Naive thymus-derived CD8-positive, alpha-beta T cell (primary cell): ENCODE measurements at regions not wholly inside any gene's neighbourhood (a gene's known extent, or its start where the extent isn't known, plus 50 kb on each side); places are given as distances from the start of the nearest gene placed in this dataset.

Experiments
- ATAC-seq, 2 donors: fragments of 150-1000 bp; cut with Tn5 transposase in 1 of 2; sonication (Bioruptor Pico), chemical (Tn5 transposase) in 1 of 2; 1 replicate in 1 of 2; 2 replicates in 1 of 2; pipeline ENCODE4 v1.10.0; 2021; ENCODE audit warnings: mild to moderate bottlenecking in 2 of 2, moderate library complexity in 2 of 2
- POLR2A ChIA-PET: fragments of 350-600 bp; sonication (Branson Sonifier 250); formaldehyde crosslinking; loops from one replicate; lab custom pipeline; 2021; ENCODE audit warnings: antibody characterized with exemption; lab: Charles Lee
- DNase-seq, 10 donors: peaks; one replicate each; pipeline versions ENCODE4 v3.0.0 to v3.0.0-alpha.2; 2020 to 2022
- H3K27ac Mint-ChIP-seq, 10 donors: one replicate each; pipeline ENCODE4 v1.8.0; 2020 to 2022; ENCODE audit warnings: mild to moderate bottlenecking in 10 of 10, mixed read lengths in 10 of 10, moderate library complexity in 4 of 10, inconsistent platforms in 1 of 10
- H3K27me3 Mint-ChIP-seq, 5 donors: one replicate each; pipeline ENCODE4 v1.8.0; 2021 to 2022; ENCODE audit warnings: mixed read lengths in 5 of 5
- H3K36me3 Mint-ChIP-seq, 3 donors: one replicate each; pipeline ENCODE4 v1.8.0; 2020 to 2022; ENCODE audit warnings: mixed read lengths in 3 of 3, mild to moderate bottlenecking in 2 of 3, inconsistent platforms in 1 of 3
- H3K4me1 Mint-ChIP-seq, 4 donors: one replicate each; pipeline ENCODE4 v1.8.0; 2021 to 2022; ENCODE audit warnings: mixed read lengths in 4 of 4
- H3K4me3 Mint-ChIP-seq, 10 donors: one replicate each; pipeline ENCODE4 v1.8.0; 2020 to 2022; ENCODE audit warnings: mild to moderate bottlenecking in 10 of 10, mixed read lengths in 10 of 10, moderate library complexity in 6 of 10, inconsistent platforms in 1 of 10
- H3K9me3 Mint-ChIP-seq, 9 donors: one replicate each; pipeline ENCODE4 v1.8.0; 2020 to 2022; ENCODE audit warnings: mixed read lengths in 9 of 9, mild to moderate bottlenecking in 3 of 9, inconsistent platforms in 1 of 9, moderate library complexity in 1 of 9

DNA sequence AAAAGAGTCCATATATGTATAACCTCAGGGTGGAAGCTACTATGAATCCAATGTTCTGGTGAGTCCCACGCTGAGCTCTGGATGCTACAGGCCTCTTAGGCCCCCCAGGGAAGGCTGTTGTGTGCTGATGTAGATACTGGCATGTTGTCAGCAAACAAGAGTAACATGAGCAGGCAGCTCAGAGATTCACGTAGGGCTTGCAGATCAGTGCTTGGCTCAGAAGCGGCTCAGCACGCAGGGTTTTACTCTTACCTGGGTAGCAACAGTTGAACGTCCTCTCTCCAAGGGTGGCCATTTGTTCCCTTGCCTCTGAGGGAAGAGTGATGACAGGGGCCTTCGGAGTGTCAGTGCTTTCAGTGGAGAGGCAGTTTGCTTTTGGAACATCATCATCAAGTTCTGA, 93.4 kb downstream of the ZFP64 start:
- DNase-seq: no peak
- Mint-ChIP-seq H3K27me3 (peaks cover 2 to 10% (median 4%) of the 10 kb centered on the region in 5 donors), H3K4me1 (peaks cover 0 to 7% (median 5%) of the 10 kb centered on the region in 4 donors), H3K4me3 (no peak overlapping the region), H3K27ac (no peak overlapping the region), H3K9me3 (no peaks in the 10 kb centered on the region), H3K36me3 (peaks cover 0 to 13% (median 10%) of the 10 kb centered on the region in 3 donors)
- POLR2A ChIA-PET: no interaction called here
- no peak for ATAC-seq

DNA sequence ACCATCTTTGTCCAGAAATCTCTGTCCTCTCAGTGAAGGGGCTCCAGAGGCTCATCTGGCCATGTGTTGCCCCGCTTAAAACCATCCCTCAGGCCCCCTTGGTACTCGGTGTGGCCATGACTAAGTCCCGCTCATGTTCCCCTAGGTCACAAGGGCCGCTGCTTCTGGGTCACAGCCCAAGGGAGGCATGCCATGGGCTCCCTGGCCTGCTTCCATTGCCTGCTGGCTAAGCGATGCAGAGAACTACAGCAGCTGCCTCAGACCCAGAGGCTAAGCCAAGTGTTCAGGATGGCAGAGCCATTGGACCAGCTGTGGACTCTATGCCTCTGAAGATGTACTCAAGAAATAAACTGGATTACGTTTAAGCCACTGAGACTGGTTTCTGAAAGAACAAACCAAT, 95.5 kb downstream of the ZFP64 start:
- no peak overlapping the region for H3K27ac Mint-ChIP-seq

DNA sequence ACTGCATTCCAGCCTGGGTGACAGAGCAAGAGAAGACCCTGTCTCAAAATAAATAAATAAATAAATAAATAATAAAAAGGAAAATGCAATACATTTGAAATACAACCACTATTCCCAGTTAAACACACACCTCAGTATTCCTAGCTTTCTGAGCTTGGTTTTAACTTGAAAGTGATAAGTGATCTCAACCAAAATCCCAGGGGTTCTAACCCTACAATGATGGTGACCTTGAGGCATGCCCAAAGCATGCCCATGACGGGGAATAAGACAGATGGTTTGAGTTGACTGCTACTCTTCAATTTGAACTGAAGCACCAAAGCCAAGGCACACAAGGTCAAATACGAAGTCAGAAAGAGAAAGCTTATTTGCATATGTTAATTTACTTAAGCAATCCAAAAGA, 96.9 kb downstream of the ZFP64 start:
- ATAC-seq (no peak), DNase-seq (no peak)
- Mint-ChIP-seq H3K27me3 (no peaks in the 10 kb centered on the region), H3K4me1 (no peaks in the 10 kb centered on the region), H3K36me3 (peaks cover 0 to 18% (median 18%) of the 10 kb centered on the region in 3 donors), H3K27ac (no peak overlapping the region), H3K4me3 (no peak overlapping the region), H3K9me3 (no peaks in the 10 kb centered on the region)
- POLR2A ChIA-PET: no interaction called here

More for the DNA sequence above, 95.5 kb downstream of the ZFP64 start:
- POLR2A ChIA-PET: no interaction called here
- no peaks in the 10 kb centered on the region for H3K9me3 Mint-ChIP-seq
- H3K4me1 Mint-ChIP-seq: no peaks in the 10 kb centered on the region
- ATAC-seq (no peak), DNase-seq (no peak)
- H3K4me3 Mint-ChIP-seq: no peak overlapping the region
- H3K36me3 Mint-ChIP-seq: peaks cover 0 to 13% (median 10%) of the 10 kb centered on the region in 3 donors
- no peaks in the 10 kb centered on the region for H3K27me3 Mint-ChIP-seq

DNA sequence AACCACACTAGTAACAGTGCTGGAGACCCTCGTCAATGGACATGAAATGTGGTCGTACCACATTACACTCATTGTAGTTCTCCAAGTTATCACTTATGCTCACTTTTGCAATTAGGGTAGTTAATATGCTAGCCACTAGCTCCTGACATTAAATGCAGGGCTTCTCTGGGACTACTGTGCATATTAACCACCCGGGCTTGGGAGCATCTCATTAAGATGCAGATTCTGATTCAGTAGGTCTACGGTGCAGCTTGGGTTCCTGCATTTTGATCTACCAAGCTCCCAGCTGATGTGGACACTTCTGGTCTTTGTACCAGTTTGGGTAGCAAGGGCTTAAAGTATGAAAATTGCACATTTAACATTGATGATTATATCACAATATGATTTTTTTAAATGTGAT, 98.0 kb downstream of the ZFP64 start:
- DNase-seq (no peak), ATAC-seq (no peak)
- peaks cover 6 to 28% (median 25%) of the 10 kb centered on the region in 3 donors for H3K36me3 Mint-ChIP-seq
- H3K9me3 Mint-ChIP-seq: peaks cover 0 to 5% (median 0%) of the 10 kb centered on the region in 9 donors
- H3K4me3 Mint-ChIP-seq: no peak overlapping the region
- no peaks in the 10 kb centered on the region for H3K4me1 Mint-ChIP-seq
- H3K27ac Mint-ChIP-seq: no peak overlapping the region
- H3K27me3 Mint-ChIP-seq: no peaks in the 10 kb centered on the region
- POLR2A ChIA-PET: no interaction called here

DNA sequence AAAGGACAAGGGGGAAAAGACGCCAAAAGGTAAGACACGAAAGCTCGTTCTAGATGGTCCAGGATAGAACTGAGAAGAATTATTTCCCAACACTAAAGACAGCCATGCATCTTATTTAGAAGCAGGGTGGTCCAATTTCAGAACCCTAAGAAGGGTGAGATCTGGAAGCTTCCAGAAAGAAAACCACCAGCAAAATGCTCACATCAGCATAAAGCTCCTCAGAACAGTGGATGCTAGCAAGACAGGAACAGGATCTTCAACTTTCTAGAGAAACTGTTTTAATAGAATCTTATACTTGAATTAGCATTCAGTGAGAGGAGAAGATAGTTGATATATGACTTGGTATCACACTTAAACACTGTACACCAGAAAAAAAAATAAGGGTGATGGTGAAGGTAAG, 101.5 kb downstream of the ZFP64 start:
- DNase-seq (no peak), ATAC-seq (no peak)
- POLR2A ChIA-PET: no interaction called here
- Mint-ChIP-seq H3K9me3 (peaks cover 3 to 26% (median 10%) of the 10 kb centered on the region in 9 donors), H3K27me3 (no peaks in the 10 kb centered on the region), H3K4me3 (no peak overlapping the region), H3K4me1 (no peaks in the 10 kb centered on the region), H3K27ac (no peak overlapping the region), H3K36me3 (peaks cover 29 to 48% (median 47%) of the 10 kb centered on the region in 3 donors)

DNA sequence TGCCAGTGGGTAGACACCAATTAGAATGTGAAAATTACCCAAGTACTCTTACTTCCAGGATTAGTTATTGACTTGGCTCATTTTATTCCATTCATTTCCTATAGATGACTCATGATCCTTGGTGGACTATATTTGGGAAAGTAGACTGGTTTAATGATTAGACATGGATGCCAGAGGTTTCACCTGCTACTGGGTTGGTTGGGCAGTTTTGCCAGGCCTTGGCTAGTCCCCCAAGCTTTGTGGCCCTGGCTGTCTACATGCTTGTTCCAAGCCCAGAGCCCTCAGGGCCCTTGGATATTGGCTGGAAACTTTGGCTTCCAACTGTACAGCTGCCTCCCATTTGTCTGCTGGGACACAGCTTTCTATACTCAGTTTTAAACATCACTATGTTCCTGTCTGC, 104.1 kb downstream of the ZFP64 start:
- Mint-ChIP-seq H3K4me3 (no peak overlapping the region), H3K27ac (no peak overlapping the region), H3K27me3 (no peaks in the 10 kb centered on the region), H3K36me3 (peaks cover 30 to 50% (median 47%) of the 10 kb centered on the region in 3 donors), H3K4me1 (peaks cover 0 to 10% (median 2%) of the 10 kb centered on the region in 4 donors), H3K9me3 (peaks cover 3 to 26% (median 10%) of the 10 kb centered on the region in 9 donors)
- no peak for DNase-seq
- ATAC-seq: no peak
- POLR2A ChIA-PET: no interaction called here

DNA sequence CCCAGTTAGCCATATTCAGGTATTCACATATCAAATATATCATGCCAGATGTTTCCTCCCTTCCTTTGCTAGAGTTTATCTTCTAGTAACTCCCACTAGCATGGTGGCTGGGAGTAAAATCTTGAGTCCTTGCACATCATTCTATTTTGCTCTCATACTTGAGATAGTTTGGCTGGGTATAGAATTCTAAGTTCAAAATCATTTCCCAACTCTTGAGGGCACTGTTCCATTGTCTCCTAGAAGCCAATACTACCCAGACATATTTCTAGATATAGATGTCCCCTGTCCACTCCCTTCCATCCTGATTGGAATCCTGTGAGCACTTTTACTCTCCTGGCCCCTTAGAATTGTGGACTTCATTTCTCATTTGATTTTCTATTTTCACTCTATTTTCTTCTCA, 104.7 kb downstream of the ZFP64 start:
- DNase-seq (no peak), ATAC-seq (no peak)
- peaks cover 3 to 26% (median 10%) of the 10 kb centered on the region in 9 donors for H3K9me3 Mint-ChIP-seq
- H3K27ac Mint-ChIP-seq: no peak overlapping the region
- H3K36me3 Mint-ChIP-seq: peaks cover 30 to 50% (median 47%) of the 10 kb centered on the region in 3 donors
- H3K4me1 Mint-ChIP-seq: peaks cover 0 to 13% (median 2%) of the 10 kb centered on the region in 4 donors
- POLR2A ChIA-PET: no interaction called here
- H3K4me3 Mint-ChIP-seq: no peak overlapping the region
- H3K27me3 Mint-ChIP-seq: no peaks in the 10 kb centered on the region

DNA sequence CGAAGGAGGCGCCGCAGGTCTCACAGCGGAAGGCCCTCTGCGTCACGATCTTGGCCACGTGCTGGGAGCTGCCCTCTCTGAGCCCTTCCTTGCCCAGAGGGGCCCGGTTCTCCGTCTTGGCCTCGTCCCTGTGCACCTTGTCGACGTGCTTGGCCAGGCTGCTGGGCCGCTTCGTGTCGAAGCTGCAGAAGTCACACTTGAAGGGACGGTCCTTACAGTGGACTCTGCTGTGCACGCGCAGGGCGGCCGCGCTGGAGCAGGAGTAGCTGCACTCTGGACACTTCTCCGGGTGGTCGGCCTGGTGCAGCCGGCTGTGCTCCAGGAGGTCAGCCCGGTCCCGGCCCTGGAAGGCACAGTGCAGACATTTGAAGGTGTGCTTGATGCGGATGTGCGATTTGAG, 106.9 kb downstream of the ZFP64 start:
- Mint-ChIP-seq H3K9me3 (peaks cover 3 to 26% (median 10%) of the 10 kb centered on the region in 9 donors), H3K4me3 (no peak overlapping the region), H3K36me3 (peaks cover 30 to 47% (median 43%) of the 10 kb centered on the region in 3 donors), H3K27ac (no peak overlapping the region), H3K4me1 (peaks cover 0 to 13% (median 2%) of the 10 kb centered on the region in 4 donors), H3K27me3 (no peaks in the 10 kb centered on the region)
- POLR2A ChIA-PET: no interaction called here
- DNase-seq (no peak), ATAC-seq (no peak)

DNA sequence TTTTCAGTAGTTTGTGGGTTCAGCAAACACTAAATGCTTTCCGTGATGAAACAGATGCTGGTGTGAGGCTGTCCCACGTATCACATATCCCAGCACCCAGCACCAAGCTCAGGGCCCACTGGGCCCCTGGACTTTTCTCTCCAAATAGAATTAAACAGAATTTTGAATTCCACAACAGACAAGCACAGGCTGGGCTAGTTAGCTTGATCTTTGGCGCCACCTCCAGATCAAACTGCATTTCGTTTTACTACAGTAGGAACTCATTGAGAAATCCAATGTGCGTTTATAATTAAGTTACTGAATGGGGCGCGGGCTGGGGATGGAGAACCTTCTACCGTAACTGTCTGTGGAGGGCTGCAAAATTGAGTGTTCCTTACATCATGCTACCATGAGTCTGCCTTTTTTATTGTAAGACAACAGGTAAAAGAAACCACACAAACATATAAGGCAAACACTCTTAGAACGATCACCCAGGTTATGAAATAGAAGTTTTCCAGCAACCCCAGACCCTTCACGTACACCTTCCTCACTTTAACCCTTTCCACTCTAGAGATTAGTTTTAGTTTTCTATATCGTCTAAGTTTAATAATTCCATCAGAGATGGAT, 107.8 kb downstream of the ZFP64 start:
- Mint-ChIP-seq H3K27ac (no peak overlapping the region), H3K4me1 (peaks cover 0 to 13% (median 2%) of the 10 kb centered on the region in 4 donors), H3K36me3 (peaks cover 26 to 44% (median 34%) of the 10 kb centered on the region in 3 donors), H3K9me3 (peaks cover 3 to 26% (median 10%) of the 10 kb centered on the region in 9 donors), H3K4me3 (no peak overlapping the region), H3K27me3 (no peaks in the 10 kb centered on the region)
- no peak for ATAC-seq
- DNase-seq: peak in 1 of 10 donors; percentile 4
- POLR2A ChIA-PET: no interaction called here

DNA sequence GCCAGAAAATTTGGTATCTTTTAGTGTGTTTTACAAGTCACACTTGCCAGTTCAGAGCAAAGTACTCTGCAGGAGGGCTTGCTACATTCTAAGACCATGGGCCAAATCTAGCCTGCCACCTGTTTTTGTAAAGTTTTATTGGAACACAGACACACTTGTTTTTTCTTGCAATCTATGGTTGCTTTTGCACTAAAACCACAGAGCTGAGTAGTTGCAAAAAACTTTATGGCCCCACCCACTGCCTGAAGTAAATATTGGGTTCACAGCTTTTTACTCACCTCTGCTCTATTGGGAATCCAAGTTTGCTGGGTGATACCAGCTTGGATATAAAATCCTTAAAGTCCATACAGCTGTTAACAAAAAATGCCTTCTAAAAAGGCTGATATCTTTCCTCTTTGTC, 109.0 kb downstream of the ZFP64 start:
- peak overlapping the region in 3 of 10 donors; percentile 1 to 30 (median 11) for H3K27ac Mint-ChIP-seq

DNA sequence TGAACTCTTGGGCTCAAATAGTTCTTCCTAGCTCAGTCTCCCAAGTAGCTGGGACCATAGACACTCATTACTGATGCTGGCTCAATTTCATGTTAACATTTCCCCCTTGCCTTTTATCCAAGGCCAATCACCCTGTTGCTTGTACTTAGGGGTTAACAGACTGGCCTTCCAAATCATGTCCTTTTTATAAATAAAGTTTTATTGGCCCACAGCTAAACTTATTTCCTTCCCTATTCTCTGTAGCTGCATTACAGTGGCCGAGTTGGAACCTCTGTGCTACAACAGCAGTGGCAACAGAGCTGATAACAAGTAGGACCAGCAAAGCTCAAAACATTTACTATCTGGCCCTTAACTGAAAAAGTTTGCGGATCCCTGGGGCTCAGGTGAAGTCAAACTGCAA, 109.8 kb downstream of the ZFP64 start:
- Mint-ChIP-seq H3K27ac (peak overlapping the region in 1 of 10 donors; percentile 11), H3K36me3 (peaks cover 7 to 25% (median 14%) of the 10 kb centered on the region in 3 donors), H3K9me3 (peaks cover under 1 to 8% (median 2%) of the 10 kb centered on the region in 9 donors), H3K4me1 (peaks cover 0 to 13% (median 2%) of the 10 kb centered on the region in 4 donors), H3K4me3 (no peak overlapping the region), H3K27me3 (no peaks in the 10 kb centered on the region)
- POLR2A ChIA-PET: no interaction called here
- ATAC-seq (no peak), DNase-seq (no peak)

More for the DNA sequence above, 109.0 kb downstream of the ZFP64 start:
- no peak for DNase-seq
- H3K4me3 Mint-ChIP-seq: no peak overlapping the region
- POLR2A ChIA-PET: no interaction called here
- no peak for ATAC-seq
- H3K36me3 Mint-ChIP-seq: peaks cover 15 to 33% (median 22%) of the 10 kb centered on the region in 3 donors
- H3K9me3 Mint-ChIP-seq: peaks cover 3 to 17% (median 9%) of the 10 kb centered on the region in 9 donors
- H3K4me1 Mint-ChIP-seq: peaks cover 0 to 13% (median 2%) of the 10 kb centered on the region in 4 donors
- H3K27me3 Mint-ChIP-seq: no peaks in the 10 kb centered on the region

DNA sequence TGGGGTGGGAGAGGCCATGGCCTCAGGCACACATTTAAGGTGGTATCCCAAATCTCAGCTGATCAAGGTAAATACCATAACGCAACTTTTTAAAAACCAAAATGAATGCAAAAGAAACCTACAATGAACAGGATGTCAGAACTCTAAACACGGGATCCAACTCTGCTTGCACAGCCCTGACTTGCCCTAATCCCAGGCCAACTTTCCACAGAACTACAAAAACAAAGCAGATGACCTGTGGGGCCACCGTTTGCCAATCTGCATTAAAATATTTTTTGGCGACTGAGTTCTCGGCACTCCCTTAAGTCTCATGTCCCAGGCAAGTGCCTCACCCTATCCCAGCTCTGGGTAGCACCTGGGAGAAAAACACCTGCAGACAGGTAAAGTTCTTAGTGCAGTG, 110.5 kb downstream of the ZFP64 start:
- Mint-ChIP-seq H3K4me3 (no peak overlapping the region), H3K36me3 (peaks cover 5 to 17% (median 7%) of the 10 kb centered on the region in 3 donors), H3K9me3 (peaks cover 0 to 2% (median 0%) of the 10 kb centered on the region in 9 donors), H3K27ac (no peak overlapping the region), H3K27me3 (no peaks in the 10 kb centered on the region), H3K4me1 (peaks cover 0 to 13% (median 2%) of the 10 kb centered on the region in 4 donors)
- POLR2A ChIA-PET: no interaction called here
- DNase-seq (no peak), ATAC-seq (no peak)

DNA sequence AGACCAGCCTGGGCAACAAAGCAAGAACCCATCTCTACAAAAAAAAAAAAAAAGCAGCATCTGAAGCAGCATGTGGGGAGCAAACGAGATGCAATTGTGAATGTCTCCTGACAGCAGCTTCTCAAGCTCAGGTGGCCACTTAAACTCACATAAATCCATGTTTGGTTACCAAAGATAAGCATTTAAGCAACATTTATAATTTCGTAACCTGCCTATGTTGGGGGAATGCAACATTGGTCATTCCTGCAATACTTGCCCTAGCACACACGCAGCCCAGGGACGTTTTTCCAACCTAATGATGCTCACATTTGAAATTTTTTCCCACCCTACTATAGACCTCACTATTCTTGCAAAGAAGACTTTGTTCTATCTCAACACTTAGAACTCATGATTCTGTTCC, 113.3 kb downstream of the ZFP64 start:
- no peaks in the 10 kb centered on the region for H3K27me3 Mint-ChIP-seq
- no peaks in the 10 kb centered on the region for H3K9me3 Mint-ChIP-seq
- no peak overlapping the region for H3K4me3 Mint-ChIP-seq
- peaks cover 0 to 8% (median 1%) of the 10 kb centered on the region in 3 donors for H3K36me3 Mint-ChIP-seq
- POLR2A ChIA-PET: no interaction called here
- DNase-seq (no peak), ATAC-seq (no peak)
- H3K27ac Mint-ChIP-seq: no peak overlapping the region
- peaks cover 0 to 11% (median 2%) of the 10 kb centered on the region in 4 donors for H3K4me1 Mint-ChIP-seq
